NCI-H1436 (cell line): ENCODE measurements at regions not wholly inside any gene's neighbourhood (a gene's known extent, or its start where the extent isn't known, plus 50 kb on each side); places are given as distances from the start of the nearest gene placed in this dataset.
"Not testable (repeated sequence)": the region's sequence is repeated elsewhere in the genome, so short reads cannot be mapped to it uniquely, and the experiment has no call there.

Source experiments
- DNase-seq: peaks from one replicate; lab custom pipeline; 2025; lab: John Stamatoyannopoulos, UW

- peak; percentile 1 for DNase-seq
Measured at GRCh38 chr12:124218650-124219049, 76.2 kb upstream of the RFLNA start.

DNA sequence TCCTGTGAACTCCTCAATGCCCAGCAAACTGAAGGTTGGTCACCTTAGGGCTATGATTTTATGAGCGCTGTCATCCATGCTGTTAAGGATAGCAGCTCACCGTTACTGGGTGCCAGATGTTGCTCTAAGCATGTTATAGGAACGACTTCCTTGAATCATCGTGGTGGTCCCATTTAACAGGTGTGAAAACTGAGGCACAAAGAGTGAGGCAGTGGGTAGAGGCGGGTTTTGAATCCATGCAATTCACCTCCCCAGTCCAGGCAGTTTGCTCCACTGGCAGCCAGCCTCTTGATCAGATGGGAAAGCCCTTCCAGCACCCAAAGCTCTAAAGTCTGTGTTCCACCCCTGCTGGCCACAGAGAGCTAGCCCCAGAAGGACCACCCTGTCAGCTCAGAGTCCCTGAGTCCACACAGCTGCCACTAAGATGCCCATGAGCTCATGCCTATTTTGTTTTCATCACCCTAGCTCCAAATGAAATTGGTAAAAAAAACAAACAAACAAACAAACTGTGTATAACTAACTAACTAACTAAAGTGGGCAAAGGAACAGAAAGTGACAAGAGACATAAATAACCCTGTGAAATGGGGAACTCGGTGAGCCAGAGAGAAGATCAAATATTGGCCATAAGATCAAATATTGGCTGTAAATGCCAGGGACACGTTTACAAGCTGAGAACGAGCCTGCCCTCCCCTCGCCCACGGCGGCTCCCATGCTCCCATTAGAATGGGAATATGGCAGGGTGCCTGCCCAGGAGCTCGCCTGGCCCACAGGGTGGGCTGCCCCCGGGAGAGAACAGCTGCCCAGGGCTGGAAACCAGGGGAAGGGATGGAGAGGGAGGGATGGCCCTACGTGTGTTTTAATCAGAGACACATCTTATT lies 72.3 kb upstream of the RFLNA start:
- no peak for DNase-seq

- DNase-seq, result not testable (repeated sequence)
Measured at GRCh38 chr12:124223733-124224138, 71.2 kb upstream of the RFLNA start.

DNA sequence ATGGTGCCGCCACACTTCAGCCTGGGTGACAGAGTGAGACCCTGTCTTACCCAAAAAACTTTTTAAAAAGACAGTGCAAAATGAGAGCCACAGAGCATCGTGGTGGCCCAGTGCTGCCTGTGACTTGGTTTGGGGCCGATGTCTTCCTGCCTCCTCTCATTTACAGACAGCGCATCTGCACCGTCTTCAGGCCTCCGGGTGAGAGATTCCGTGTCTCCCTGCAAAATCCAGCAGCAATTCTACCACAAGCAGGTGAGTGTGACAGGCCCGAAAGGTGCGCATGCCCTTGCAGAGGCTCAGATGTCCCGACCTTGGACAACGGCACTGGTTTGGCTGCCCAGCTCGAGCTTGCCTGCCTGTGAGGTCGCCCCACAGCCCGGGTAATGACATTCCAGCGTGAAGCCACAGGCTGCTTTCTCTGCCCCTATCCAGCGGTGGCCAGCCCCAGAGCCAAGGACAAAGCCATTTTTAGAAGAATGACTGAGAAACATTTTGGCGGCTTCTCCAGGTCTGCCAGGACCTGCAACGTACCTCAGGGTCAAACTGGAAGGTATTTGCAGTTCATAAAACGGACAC lies 70.3 kb upstream of the RFLNA start:
- DNase-seq, result no peak

DNA sequence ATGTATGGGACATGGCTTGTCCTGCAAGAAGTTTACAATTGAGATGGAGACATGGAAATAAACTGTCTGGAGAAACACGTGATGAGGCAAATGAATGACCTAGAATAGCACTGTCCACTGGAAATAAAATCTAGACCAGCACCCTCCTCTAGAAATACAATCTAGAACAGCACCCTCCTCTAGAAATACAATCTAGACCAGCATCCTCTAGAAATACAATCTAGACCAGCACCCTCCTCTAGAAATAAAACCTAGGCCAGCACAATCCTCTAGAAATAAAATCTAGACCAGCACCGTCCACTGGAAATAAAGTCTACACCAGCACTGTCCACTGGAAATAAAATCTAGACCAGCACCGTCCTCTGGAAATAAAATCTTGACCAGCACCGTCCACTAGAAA lies 69.2 kb upstream of the RFLNA start:
- DNase-seq, result no peak

GRCh38 chr12:124227951-124228711 lies 66.8 kb upstream of the RFLNA start:
- DNase-seq, result no peak

DNA sequence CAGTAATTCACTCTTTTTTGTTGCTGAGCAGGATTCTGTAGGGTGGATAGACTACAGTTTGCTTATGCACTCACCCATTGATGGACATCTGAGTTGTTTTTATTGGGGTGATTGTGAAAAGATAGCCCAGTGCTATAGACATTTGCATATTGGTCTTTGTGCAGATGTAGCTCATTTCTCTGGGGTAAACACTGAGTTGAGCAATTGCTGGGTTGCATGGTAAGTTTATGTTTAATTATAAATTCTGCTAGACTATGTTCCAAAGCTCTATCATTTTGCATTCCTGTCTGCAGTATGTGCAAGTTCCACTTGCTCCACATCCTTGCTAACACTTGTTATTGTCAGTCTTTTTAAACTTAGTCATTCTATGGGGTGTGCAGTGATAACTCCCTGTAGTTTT lies 65.4 kb upstream of the RFLNA start:
- no peak for DNase-seq

GRCh38 chr12:124230117-124230757 lies 64.7 kb upstream of the RFLNA start:
- DNase-seq, result no peak

- no peak for DNase-seq
Measured at GRCh38 chr12:124230789-124231188, 64.1 kb upstream of the RFLNA start.

GRCh38 chr12:124231980-124232653 lies 62.8 kb upstream of the RFLNA start:
- peak; percentile 75 for DNase-seq

DNA sequence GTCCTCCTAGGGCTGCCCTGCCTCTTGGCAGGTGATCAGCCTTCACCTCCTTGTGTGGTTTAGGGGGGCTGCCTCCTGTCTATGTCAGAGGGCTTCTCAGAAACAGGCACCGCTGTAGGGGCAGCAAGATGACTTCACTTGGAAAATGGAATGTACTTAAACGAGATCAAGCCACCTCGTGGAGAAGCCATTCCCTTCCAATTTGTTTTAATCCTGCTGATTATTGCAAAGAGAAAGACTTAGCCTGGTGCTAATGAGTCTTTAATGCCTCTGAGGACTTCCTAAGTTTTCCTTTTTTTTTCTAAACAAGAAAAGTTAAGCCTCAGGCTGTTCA lies 62.3 kb upstream of the RFLNA start:
- no peak for DNase-seq

DNA sequence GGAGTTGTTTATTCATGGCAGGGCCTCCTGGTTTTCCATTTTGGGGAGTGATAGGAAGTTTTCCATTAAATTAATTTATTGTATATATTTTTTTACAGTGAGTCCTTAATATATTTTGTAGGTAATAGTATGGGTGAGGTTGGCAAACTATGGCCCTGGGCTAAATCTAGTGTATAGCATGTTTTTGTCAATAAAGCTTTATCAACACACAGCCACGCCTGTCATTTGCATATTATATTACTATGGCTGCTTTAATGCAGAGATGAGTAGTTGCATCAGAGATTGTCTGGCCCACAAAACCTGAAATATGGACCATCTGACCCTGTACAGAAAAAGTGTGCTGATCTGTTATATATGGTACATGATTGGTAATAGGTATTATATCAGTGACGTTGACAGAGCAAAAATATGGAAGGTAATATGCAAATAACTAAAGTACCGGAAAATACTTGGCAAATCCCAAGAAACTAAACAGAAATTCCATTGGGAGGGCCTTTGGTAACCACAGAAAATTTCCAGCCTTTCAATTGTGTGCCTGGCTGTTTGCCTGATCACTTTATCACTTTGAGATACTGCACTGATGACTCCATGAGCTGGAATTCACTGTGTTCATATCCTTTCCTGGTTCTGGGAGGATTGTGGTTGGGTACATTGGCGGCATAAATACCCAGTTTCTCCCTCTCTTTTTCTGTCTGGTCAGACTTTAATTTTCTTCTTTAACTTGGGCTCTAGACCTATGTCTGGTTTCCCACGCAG lies 61.7 kb upstream of the RFLNA start:
- DNase-seq, result no peak

DNA sequence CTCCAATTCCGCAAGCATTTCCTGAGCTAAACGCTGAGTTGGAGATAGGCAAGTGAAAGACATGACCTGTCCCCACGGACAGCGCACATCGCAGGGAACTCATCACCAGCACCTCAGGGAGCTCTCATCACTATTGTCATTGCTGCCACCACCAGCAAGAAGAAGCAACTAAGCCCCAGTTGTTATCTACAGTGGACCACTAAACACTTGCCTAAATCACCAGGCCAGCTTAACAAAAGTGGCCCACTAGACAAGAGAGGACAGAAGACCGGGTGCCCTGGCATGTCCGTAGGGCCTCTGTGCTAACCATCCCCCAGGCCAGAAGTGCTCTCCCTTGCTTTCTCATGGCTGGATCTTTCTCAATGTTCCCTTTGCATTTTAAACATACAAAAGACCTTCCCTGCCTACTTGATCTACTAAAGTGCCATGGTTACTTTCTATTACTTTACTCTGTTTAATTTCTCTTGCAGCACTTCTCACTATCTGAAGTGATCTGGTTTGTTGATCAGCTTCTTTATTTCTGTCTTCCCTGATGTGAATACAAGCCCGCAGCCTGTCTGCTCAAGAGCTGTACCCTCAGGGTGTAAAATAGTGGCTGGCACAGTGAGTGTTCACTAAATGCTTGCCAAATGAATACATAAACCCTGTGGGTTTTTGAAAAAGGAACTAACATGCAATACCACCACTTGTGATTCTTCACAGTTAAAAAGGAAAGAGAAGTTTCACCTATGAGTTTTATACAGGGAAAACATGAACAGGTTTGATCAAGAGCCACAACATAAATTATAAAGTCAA lies 60.9 kb upstream of the RFLNA start:
- DNase-seq, result peak; percentile 15

DNA sequence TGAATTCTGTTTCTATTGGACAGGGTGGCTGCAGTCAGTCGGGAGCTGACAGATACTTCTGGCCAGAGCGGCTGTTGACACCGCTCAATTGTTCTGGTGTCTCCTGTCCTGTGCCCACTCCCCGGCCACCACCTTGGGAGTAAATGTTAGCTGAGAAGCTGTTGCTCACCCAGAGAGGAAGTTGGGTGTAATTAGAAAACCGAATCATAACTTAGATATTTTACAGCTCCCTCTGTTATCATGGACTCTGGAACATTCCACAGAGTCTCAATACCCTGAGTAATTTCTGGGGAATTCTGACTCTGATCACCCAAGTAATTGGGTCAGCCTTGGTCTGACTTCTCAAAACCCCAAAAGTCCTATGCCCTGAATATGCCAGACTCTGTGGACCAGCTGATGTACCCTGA lies 58.3 kb upstream of the RFLNA start:
- DNase-seq, result no peak

DNA sequence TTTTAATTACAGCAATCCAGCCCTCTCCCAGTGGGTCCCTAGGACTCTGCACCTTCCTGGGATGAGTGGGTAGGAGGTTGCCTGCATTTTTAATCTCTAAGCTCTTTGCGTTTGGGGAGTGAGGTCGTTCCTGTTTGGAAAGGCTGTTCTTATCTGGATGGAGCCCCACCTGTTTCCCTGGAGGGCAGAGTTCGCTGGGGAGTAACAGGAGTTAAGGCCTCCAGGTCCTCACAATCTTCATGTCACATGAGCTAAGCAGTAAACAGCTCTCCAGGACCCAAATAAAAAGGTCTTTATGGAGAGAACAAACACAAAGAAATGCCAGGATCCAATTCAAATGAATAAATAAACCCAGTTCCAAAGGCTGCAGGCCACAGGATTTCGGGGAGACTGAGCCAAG lies 56.0 kb upstream of the RFLNA start:
- DNase-seq, result no peak

DNA sequence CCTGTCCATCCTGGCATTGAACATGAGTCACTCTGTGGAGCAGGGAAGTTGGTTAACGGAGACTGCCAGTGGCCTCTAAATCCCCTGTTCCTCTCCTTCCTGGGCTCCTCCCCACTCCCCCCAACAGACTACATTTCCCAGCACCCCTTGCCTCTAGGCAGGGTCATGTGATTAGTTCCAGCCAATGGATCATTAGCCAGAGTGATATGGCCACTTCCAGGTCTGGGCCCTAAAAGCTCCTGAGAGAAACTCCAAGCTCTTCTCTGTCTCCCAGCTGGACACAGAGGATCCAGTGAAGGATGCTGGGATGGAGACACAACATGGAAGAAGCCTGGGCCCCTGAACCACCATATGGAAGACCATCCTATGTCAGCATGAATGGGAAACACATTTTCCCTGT lies 54.4 kb upstream of the RFLNA start:
- DNase-seq, result peak; percentile 7

GRCh38 chr12:124241776-124242528 lies 52.9 kb upstream of the RFLNA start:
- no peak for DNase-seq

GRCh38 chr12:124242529-124243065 lies 52.3 kb upstream of the RFLNA start:
- DNase-seq, result no peak

DNA sequence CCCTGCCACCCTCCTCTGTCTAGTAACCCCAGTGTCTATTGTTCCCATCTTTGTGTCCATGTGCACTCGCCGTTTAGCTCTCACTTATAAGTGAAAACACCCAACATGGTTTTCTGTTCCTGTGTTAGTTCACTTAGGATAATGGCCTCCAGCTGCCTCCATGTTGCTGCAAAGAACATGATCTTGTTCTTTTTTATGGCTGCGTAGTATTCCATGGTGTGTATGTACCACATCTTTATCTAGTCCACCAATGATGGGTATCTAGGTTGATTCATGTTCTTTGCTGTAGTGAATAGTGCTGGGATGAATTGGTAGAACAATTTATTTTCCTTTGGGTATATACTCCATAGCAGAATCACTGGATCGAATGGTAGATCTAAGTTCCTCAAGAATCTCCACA lies 51.0 kb upstream of the RFLNA start:
- DNase-seq, result no peak
